ENCODE measurements at regions not wholly inside any gene's neighbourhood (a gene's known extent, or its start where the extent isn't known, plus 50 kb on each side); places are given as distances from the start of the nearest gene placed in this dataset.

GRCh38 chr11:119794756-119795155 lies 65.8 kb upstream of the NECTIN1 start:
- intact Hi-C loops (cut with micrococcal nuclease) = no loop called here
- H3K4me3 ChIP-seq (ENCODE audit: low read length in 2 of 2) = no peak overlapping the region
- H3K4me1 Mint-ChIP-seq = no peaks in the 10 kb centered on the region
- H3K9me3 ChIP-seq (ENCODE audit: control insufficient read depth in 1 of 2, low read length in 2 of 2) = no peaks in the 10 kb centered on the region
- no peaks in the 10 kb centered on the region for H3K9me3 Mint-ChIP-seq
- no peaks in the 10 kb centered on the region for H3K36me3 Mint-ChIP-seq
- H3K27ac Mint-ChIP-seq = no peak overlapping the region
- no peak overlapping the region for H3K27ac ChIP-seq (ENCODE audit: low read depth, low read length)
- no peaks in the 10 kb centered on the region for H3K36me3 ChIP-seq (ENCODE audit: insufficient read depth, low read length)
- no peaks in the 10 kb centered on the region for H3K27me3 ChIP-seq (ENCODE audit: insufficient read depth, low read length)
- ChIA-PET CTCF (ENCODE audit: partially characterized antibody) (no interaction called here), POLR2A (ENCODE audit: partially characterized antibody) (no interaction called here)
- no peaks in the 10 kb centered on the region for H3K4me1 ChIP-seq (ENCODE audit: insufficient read depth, low read length)
- peaks cover 10 to 32% of the 10 kb centered on the region in 2 donors for H3K27me3 Mint-ChIP-seq
- DNase-seq = no peak
- no peak overlapping the region for H3K4me3 Mint-ChIP-seq

DNA sequence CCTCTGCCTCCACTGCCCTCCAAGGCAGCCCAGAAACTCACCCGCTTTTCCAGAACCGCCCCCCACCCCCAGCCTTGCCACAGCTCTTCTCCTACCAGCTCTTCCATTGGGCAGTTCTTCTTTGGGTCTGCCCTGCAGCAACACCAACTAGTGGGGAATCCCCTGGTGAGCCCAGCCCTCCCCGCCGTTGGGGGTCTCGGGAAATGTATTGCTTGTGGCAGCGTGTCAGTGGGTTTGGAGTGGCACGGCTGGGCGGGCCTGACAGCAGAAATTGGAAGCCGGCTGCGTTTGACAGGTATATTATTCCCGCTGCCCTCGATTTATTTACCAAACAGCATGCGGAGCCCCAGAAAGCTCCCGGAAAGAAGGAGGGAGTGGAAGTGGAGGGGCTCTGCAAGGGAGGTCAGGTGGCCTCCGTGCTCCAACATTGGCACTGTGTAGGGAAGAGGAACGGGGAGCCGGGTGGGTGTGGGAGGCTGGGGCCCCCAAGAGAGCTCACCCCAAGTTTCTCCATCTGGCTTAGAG lies 65.2 kb upstream of the NECTIN1 start:
- Histone ChIP-seq H3K27me3 (ENCODE audit: insufficient read depth, low read length) (no peaks in the 10 kb centered on the region), H3K4me3 (ENCODE audit: low read length in 2 of 2) (no peak overlapping the region), H3K36me3 (ENCODE audit: insufficient read depth, low read length) (no peaks in the 10 kb centered on the region), H3K9me3 (ENCODE audit: control insufficient read depth in 1 of 2, low read length in 2 of 2) (no peaks in the 10 kb centered on the region), H3K4me1 (ENCODE audit: insufficient read depth, low read length) (no peaks in the 10 kb centered on the region), H3K27ac (ENCODE audit: low read depth, low read length) (no peak overlapping the region)
- H3K27ac Mint-ChIP-seq = no peak overlapping the region
- H3K27me3 Mint-ChIP-seq = peaks cover 10 to 29% of the 10 kb centered on the region in 2 donors
- no peaks in the 10 kb centered on the region for H3K9me3 Mint-ChIP-seq
- CTCF ChIA-PET (ENCODE audit: partially characterized antibody) = no interaction called here
- H3K4me1 Mint-ChIP-seq = no peaks in the 10 kb centered on the region
- no peak for DNase-seq
- no peaks in the 10 kb centered on the region for H3K36me3 Mint-ChIP-seq
- intact Hi-C loops (cut with micrococcal nuclease) = no loop called here
- H3K4me3 Mint-ChIP-seq = no peak overlapping the region
- POLR2A ChIA-PET (ENCODE audit: partially characterized antibody) = no interaction called here

DNA sequence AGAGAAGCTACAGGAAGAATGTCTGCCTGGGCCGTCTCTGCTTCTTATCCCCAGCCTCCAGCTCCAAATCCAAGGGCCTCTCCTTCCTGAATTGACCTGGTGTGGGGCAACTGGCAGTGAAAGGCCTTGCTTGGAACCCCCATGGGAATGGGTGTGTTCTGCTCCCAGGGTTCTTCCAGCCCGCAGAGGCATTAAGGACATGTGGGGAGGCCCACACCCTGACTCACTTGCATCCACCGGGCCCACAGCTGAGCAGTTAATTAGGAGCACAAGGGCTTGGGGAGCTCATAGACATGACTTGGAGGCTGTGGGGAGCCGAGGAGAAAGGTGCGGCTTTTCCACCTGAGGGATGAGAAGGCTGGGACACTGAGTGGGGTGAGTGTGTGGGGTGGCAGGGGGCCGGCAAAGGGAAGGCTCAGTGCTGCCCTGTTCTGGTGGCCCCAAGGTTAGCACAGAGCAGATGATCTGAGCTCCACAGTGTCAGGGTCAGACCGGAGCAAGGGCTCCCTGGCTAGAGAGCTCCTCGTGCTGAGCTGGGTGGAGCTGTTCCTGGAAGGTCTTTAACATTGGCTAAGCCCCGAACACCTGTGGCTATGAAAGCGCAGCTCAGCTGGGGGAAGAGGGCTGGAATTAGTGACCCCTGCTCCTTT lies 64.5 kb upstream of the NECTIN1 start:
- Mint-ChIP-seq H3K36me3 (no peaks in the 10 kb centered on the region), H3K4me1 (no peaks in the 10 kb centered on the region), H3K4me3 (no peak overlapping the region), H3K9me3 (no peaks in the 10 kb centered on the region), H3K27ac (no peak overlapping the region), H3K27me3 (peaks cover 5 to 24% of the 10 kb centered on the region in 2 donors)
- Histone ChIP-seq H3K27me3 (ENCODE audit: insufficient read depth, low read length) (no peaks in the 10 kb centered on the region), H3K27ac (ENCODE audit: low read depth, low read length) (no peak overlapping the region), H3K4me1 (ENCODE audit: insufficient read depth, low read length) (no peaks in the 10 kb centered on the region), H3K4me3 (ENCODE audit: low read length in 2 of 2) (no peak overlapping the region), H3K9me3 (ENCODE audit: control insufficient read depth in 1 of 2, low read length in 2 of 2) (no peaks in the 10 kb centered on the region), H3K36me3 (ENCODE audit: insufficient read depth, low read length) (no peaks in the 10 kb centered on the region)
- ChIA-PET CTCF (ENCODE audit: partially characterized antibody) (interaction anchor here (0.8 kb wide), 1 partner anchor 8 kb away, joined by 3 read pairs; no protein-coding TSS in a partner anchor), POLR2A (ENCODE audit: partially characterized antibody) (no interaction called here)
- intact Hi-C loops (cut with micrococcal nuclease) = no loop called here
- no peak for DNase-seq

DNA sequence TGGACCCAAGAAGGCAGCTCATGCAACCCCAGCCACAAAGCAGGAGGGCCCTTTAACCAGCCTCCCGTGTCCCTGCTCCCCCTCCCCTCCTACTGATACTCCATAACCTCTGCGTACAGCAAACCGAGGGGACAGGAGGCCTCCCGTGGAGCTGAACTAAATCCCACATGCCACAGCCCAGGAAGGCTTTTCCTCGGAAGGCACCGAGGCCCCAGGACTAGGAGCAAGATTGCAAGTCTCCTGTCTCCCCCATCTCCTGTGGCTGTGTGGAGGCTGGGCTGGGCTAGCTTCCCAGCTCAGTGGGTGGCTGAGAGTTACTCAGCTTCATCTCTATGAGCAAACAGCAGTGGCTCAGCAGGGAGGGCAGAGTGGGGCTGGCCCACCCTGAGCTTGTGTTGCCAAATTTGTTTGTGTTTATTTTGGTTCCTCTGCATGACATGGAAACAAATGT lies 62.7 kb upstream of the NECTIN1 start:
- no peak overlapping the region for H3K4me3 Mint-ChIP-seq
- no peak overlapping the region for H3K27ac ChIP-seq (ENCODE audit: low read depth, low read length)
- no peak overlapping the region for H3K4me3 ChIP-seq (ENCODE audit: low read length in 2 of 2)
- H3K9me3 ChIP-seq (ENCODE audit: control insufficient read depth in 1 of 2, low read length in 2 of 2) = no peaks in the 10 kb centered on the region
- ChIA-PET CTCF (ENCODE audit: partially characterized antibody) (interaction anchor here (1.2 kb wide), 1 partner anchor 62 kb away, joined by 3 read pairs; no protein-coding TSS in a partner anchor), POLR2A (ENCODE audit: partially characterized antibody) (no interaction called here)
- no peaks in the 10 kb centered on the region for H3K27me3 ChIP-seq (ENCODE audit: insufficient read depth, low read length)
- DNase-seq = no peak
- H3K36me3 Mint-ChIP-seq = no peaks in the 10 kb centered on the region
- no peaks in the 10 kb centered on the region for H3K36me3 ChIP-seq (ENCODE audit: insufficient read depth, low read length)
- intact Hi-C loops (cut with micrococcal nuclease) = no loop called here
- no peaks in the 10 kb centered on the region for H3K9me3 Mint-ChIP-seq
- H3K4me1 Mint-ChIP-seq = no peaks in the 10 kb centered on the region
- H3K27ac Mint-ChIP-seq = no peak overlapping the region
- peaks cover 3 to 19% of the 10 kb centered on the region in 2 donors for H3K27me3 Mint-ChIP-seq
- H3K4me1 ChIP-seq (ENCODE audit: insufficient read depth, low read length) = no peaks in the 10 kb centered on the region

DNA sequence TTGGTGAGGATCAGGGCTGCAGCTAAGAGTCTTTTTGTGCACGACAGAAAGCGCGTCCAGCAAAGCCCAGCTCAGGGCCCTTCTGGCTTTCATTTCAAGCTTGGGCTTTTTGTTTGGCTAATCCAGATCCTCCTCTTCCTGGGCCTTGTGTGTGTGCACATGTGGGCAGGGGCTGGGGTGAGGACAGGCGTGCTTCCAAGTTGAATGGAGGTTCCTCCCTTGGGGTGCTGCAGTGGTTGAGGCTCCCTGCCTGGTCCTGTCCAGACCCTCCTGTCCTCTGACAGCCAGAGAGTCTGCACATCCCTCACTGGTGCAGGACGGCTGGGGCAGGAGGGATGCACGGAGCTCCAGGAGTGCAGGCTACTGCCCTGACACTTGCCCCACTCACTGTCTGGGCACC lies 62.0 kb upstream of the NECTIN1 start:
- peaks cover 3 to 17% of the 10 kb centered on the region in 2 donors for H3K27me3 Mint-ChIP-seq
- no peaks in the 10 kb centered on the region for H3K9me3 ChIP-seq (ENCODE audit: control insufficient read depth in 1 of 2, low read length in 2 of 2)
- intact Hi-C loops (cut with micrococcal nuclease) = no loop called here
- no peaks in the 10 kb centered on the region for H3K4me1 ChIP-seq (ENCODE audit: insufficient read depth, low read length)
- H3K27ac ChIP-seq (ENCODE audit: low read depth, low read length) = no peak overlapping the region
- no peaks in the 10 kb centered on the region for H3K4me1 Mint-ChIP-seq
- H3K27me3 ChIP-seq (ENCODE audit: insufficient read depth, low read length) = no peaks in the 10 kb centered on the region
- H3K36me3 ChIP-seq (ENCODE audit: insufficient read depth, low read length) = no peaks in the 10 kb centered on the region
- ChIA-PET POLR2A (ENCODE audit: partially characterized antibody) (no interaction called here), CTCF (ENCODE audit: partially characterized antibody) (interaction anchor here (1.2 kb wide), 1 partner anchor 61 kb away, joined by 3 read pairs; no protein-coding TSS in a partner anchor)
- H3K4me3 ChIP-seq (ENCODE audit: low read length in 2 of 2) = no peak overlapping the region
- no peak for DNase-seq
- H3K27ac Mint-ChIP-seq = no peak overlapping the region
- H3K36me3 Mint-ChIP-seq = no peaks in the 10 kb centered on the region
- no peaks in the 10 kb centered on the region for H3K9me3 Mint-ChIP-seq
- no peak overlapping the region for H3K4me3 Mint-ChIP-seq

GRCh38 chr11:119790476-119790875 lies 61.5 kb upstream of the NECTIN1 start:
- Histone ChIP-seq H3K9me3 (ENCODE audit: control insufficient read depth in 1 of 2, low read length in 2 of 2) (no peaks in the 10 kb centered on the region), H3K27me3 (ENCODE audit: insufficient read depth, low read length) (no peaks in the 10 kb centered on the region), H3K36me3 (ENCODE audit: insufficient read depth, low read length) (no peaks in the 10 kb centered on the region), H3K4me1 (ENCODE audit: insufficient read depth, low read length) (no peaks in the 10 kb centered on the region), H3K4me3 (ENCODE audit: low read length in 2 of 2) (no peak overlapping the region), H3K27ac (ENCODE audit: low read depth, low read length) (no peak overlapping the region)
- Mint-ChIP-seq H3K9me3 (no peaks in the 10 kb centered on the region), H3K27ac (no peak overlapping the region), H3K4me3 (no peak overlapping the region), H3K36me3 (no peaks in the 10 kb centered on the region), H3K4me1 (no peaks in the 10 kb centered on the region), H3K27me3 (peaks cover 3 to 18% of the 10 kb centered on the region in 2 donors)
- POLR2A ChIA-PET (ENCODE audit: partially characterized antibody) = no interaction called here
- intact Hi-C loops (cut with micrococcal nuclease) = no loop called here
- DNase-seq = no peak
- CTCF ChIA-PET (ENCODE audit: partially characterized antibody) = no interaction called here

GRCh38 chr11:119789766-119790407 lies 60.9 kb upstream of the NECTIN1 start:
- CTCF ChIA-PET (ENCODE audit: partially characterized antibody) = no interaction called here
- no peaks in the 10 kb centered on the region for H3K27me3 ChIP-seq (ENCODE audit: insufficient read depth, low read length)
- intact Hi-C loops (cut with micrococcal nuclease) = no loop called here
- no peak overlapping the region for H3K27ac Mint-ChIP-seq
- H3K4me3 ChIP-seq (ENCODE audit: low read length in 2 of 2) = no peak overlapping the region
- H3K36me3 ChIP-seq (ENCODE audit: insufficient read depth, low read length) = no peaks in the 10 kb centered on the region
- H3K27ac ChIP-seq (ENCODE audit: low read depth, low read length) = no peak overlapping the region
- no peak for DNase-seq
- no peaks in the 10 kb centered on the region for H3K9me3 ChIP-seq (ENCODE audit: control insufficient read depth in 1 of 2, low read length in 2 of 2)
- no peak overlapping the region for H3K4me3 Mint-ChIP-seq
- POLR2A ChIA-PET (ENCODE audit: partially characterized antibody) = no interaction called here
- H3K27me3 Mint-ChIP-seq = peaks cover 3 to 17% of the 10 kb centered on the region in 2 donors
- H3K4me1 ChIP-seq (ENCODE audit: insufficient read depth, low read length) = no peaks in the 10 kb centered on the region
- no peaks in the 10 kb centered on the region for H3K36me3 Mint-ChIP-seq
- no peaks in the 10 kb centered on the region for H3K9me3 Mint-ChIP-seq
- no peaks in the 10 kb centered on the region for H3K4me1 Mint-ChIP-seq
